ENCODE measurements at regions not wholly inside any gene's neighbourhood (a gene's known extent, or its start where the extent isn't known, plus 50 kb on each side); places are given as distances from the start of the nearest gene placed in this dataset.
"Not testable (repeated sequence)": the region's sequence is repeated elsewhere in the genome, so short reads cannot be mapped to it uniquely, and the experiment has no call there.

DNA sequence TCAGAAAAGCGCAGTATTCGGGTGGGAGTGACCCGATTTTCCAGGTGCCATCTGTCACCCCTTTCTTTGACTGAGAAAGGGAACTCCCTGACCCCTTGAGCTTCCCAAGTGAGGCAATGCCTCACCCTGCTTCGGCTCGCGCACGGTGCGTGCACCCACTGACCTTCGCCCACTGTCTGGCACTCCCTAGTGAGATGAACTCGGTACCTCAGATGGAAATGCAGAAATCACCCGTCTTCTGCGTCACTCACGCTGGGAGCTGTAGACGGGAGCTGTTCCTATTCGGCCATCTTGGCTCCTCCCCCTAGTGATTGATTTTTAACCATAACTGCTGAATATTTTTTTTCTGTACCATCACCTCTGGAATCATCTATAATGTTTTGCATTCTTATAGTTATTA is 359.1 kb downstream of the C3orf38 start:
- TF ChIP-seq, protein P1, sequence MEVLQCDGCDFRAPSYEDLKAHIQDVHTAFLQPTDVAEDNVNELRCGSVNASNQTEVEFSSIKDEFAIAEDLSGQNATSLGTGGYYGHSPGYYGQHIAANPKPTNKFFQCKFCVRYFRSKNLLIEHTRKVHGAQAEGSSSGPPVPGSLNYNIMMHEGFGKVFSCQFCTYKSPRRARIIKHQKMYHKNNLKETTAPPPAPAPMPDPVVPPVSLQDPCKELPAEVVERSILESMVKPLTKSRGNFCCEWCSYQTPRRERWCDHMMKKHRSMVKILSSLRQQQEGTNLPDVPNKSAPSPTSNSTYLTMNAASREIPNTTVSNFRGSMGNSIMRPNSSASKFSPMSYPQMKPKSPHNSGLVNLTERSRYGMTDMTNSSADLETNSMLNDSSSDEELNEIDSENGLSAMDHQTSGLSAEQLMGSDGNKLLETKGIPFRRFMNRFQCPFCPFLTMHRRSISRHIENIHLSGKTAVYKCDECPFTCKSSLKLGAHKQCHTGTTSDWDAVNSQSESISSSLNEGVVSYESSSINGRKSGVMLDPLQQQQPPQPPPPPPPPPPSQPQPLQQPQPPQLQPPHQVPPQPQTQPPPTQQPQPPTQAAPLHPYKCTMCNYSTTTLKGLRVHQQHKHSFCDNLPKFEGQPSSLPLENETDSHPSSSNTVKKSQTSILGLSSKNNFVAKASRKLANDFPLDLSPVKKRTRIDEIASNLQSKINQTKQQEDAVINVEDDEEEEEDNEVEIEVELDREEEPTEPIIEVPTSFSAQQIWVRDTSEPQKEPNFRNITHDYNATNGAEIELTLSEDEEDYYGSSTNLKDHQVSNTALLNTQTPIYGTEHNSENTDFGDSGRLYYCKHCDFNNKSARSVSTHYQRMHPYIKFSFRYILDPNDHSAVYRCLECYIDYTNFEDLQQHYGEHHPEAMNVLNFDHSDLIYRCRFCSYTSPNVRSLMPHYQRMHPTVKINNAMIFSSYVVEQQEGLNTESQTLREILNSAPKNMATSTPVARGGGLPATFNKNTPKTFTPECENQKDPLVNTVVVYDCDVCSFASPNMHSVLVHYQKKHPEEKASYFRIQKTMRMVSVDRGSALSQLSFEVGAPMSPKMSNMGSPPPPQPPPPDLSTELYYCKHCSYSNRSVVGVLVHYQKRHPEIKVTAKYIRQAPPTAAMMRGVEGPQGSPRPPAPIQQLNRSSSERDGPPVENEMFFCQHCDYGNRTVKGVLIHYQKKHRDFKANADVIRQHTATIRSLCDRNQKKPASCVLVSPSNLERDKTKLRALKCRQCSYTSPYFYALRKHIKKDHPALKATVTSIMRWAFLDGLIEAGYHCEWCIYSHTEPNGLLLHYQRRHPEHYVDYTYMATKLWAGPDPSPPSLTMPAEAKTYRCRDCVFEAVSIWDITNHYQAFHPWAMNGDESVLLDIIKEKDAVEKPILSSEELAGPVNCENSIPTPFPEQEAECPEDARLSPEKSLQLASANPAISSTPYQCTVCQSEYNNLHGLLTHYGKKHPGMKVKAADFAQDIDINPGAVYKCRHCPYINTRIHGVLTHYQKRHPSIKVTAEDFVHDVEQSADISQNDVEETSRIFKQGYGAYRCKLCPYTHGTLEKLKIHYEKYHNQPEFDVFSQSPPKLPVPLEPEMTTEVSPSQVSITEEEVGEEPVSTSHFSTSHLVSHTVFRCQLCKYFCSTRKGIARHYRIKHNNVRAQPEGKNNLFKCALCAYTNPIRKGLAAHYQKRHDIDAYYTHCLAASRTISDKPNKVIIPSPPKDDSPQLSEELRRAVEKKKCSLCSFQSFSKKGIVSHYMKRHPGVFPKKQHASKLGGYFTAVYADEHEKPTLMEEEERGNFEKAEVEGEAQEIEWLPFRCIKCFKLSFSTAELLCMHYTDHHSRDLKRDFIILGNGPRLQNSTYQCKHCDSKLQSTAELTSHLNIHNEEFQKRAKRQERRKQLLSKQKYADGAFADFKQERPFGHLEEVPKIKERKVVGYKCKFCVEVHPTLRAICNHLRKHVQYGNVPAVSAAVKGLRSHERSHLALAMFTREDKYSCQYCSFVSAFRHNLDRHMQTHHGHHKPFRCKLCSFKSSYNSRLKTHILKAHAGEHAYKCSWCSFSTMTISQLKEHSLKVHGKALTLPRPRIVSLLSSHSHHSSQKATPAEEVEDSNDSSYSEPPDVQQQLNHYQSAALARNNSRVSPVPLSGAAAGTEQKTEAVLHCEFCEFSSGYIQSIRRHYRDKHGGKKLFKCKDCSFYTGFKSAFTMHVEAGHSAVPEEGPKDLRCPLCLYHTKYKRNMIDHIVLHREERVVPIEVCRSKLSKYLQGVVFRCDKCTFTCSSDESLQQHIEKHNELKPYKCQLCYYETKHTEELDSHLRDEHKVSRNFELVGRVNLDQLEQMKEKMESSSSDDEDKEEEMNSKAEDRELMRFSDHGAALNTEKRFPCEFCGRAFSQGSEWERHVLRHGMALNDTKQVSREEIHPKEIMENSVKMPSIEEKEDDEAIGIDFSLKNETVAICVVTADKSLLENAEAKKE (CRISPR knock-in tag; IDR thresholded peaks at IDR 0.05) = not testable (repeated sequence)
- TF ChIP-seq, protein P2, sequence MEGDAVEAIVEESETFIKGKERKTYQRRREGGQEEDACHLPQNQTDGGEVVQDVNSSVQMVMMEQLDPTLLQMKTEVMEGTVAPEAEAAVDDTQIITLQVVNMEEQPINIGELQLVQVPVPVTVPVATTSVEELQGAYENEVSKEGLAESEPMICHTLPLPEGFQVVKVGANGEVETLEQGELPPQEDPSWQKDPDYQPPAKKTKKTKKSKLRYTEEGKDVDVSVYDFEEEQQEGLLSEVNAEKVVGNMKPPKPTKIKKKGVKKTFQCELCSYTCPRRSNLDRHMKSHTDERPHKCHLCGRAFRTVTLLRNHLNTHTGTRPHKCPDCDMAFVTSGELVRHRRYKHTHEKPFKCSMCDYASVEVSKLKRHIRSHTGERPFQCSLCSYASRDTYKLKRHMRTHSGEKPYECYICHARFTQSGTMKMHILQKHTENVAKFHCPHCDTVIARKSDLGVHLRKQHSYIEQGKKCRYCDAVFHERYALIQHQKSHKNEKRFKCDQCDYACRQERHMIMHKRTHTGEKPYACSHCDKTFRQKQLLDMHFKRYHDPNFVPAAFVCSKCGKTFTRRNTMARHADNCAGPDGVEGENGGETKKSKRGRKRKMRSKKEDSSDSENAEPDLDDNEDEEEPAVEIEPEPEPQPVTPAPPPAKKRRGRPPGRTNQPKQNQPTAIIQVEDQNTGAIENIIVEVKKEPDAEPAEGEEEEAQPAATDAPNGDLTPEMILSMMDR (conservative IDR thresholded peaks at IDR 0.05; ENCODE audit: low read depth in 2 of 2) = not testable (repeated sequence)
- TF ChIP-seq, protein P3, sequence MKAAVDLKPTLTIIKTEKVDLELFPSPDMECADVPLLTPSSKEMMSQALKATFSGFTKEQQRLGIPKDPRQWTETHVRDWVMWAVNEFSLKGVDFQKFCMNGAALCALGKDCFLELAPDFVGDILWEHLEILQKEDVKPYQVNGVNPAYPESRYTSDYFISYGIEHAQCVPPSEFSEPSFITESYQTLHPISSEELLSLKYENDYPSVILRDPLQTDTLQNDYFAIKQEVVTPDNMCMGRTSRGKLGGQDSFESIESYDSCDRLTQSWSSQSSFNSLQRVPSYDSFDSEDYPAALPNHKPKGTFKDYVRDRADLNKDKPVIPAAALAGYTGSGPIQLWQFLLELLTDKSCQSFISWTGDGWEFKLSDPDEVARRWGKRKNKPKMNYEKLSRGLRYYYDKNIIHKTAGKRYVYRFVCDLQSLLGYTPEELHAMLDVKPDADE (IDR thresholded peaks at IDR 0.05) = not testable (repeated sequence)
- TF ChIP-seq EZH2 (IDR thresholded peaks at IDR 0.05; ENCODE audit: low read depth, unreplicated experiment); POLR2AphosphoS5 (IDR thresholded peaks at IDR 0.05; ENCODE audit: low read depth); EZH2phosphoT487 (IDR thresholded peaks at IDR 0.05; ENCODE audit: unreplicated experiment): not testable (repeated sequence)

All from GM23338 (cell line).